ENCODE measurements at regions not wholly inside any gene's neighbourhood (a gene's known extent, or its start where the extent isn't known, plus 50 kb on each side); places are given as distances from the start of the nearest gene placed in this dataset.

DNA sequence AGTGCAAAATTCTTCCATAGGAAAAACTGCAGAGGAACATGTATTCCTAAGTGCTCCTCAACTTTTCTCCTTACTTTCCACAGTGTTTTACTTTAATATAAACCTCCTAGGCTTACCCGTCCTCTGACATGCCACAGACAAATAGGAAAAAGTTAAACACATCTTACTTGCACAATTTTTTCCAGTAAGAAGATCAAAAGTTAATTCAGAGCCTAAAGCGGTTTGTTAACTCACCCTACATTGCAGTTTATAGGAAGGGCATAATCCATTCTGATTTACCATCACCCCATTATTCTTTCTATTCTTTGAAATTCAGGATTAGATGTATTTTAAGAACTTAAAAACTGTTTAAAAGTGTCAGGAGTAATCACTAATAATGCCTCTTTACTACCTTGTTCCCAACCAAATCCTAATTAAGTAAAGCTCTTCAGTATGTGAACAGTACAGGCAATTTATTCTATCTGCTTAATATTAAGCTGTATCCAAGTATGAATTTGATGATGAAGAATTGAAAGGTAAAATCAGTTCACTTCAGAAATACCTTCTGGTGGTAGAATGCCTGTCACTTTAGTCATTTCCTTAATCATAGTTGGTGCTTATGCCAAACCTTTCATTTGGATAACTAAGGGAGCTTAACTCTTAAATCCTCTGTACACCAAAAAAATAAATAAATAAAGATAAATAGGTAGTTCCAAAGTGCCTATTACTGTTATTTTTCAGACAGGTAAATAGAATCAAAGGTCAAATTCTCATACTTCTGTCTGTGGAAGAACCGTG is 292.0 kb downstream of the ALDH8A1 start:
- no peak overlapping the region for H3K27ac ChIP-seq
- H3K4me3 ChIP-seq: no peak overlapping the region

DNA sequence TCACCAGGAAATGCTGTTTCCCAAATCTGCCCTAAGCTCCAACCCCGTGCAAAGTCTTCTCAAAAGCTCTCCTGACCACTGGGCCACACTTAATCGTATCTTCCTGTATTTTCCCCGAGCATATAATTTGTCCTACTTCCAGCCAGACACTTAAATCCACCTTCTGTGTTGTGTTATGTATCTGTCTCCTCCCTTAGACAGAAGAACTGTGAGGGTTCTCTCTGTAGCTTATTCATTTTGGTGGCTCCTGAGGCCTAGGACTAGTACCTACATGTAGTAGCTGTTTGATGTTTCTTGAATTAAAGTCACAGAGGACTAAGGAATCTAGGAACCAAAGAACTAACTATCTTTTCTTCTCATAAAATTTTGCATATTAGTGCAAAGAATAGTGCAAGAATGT is 292.6 kb downstream of the ALDH8A1 start:
- Histone ChIP-seq H3K27ac (no peak overlapping the region), H3K4me3 (no peak overlapping the region)

DNA sequence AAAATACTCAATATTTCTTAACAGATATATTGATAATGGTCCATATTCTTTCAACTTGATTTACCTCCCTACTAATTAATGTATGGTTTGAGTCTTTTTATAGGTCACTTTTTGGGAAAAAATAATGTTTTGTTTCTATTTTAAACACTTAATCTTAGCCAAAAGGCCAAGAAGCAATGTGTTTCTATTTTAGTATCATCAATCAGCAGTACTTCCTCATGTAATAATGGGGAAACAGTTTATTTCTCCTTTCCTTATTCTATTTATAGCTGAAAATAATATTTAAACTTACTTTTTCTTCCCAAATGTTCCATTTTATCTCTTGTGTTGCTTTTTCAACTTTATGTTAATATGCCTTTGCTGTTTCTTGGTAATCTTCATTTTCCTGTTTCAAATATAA is 295.1 kb downstream of the ALDH8A1 start:
- H3K27ac ChIP-seq: no peak overlapping the region
- no peak overlapping the region for H3K4me3 ChIP-seq

- Histone ChIP-seq H3K27ac (no peak overlapping the region), H3K4me3 (no peak overlapping the region)
Observed at GRCh38 chr6:134651519-134651918, 298.4 kb downstream of the ALDH8A1 start.

- H3K27ac ChIP-seq: no peak overlapping the region
- no peak overlapping the region for H3K4me3 ChIP-seq
Observed at GRCh38 chr6:134647861-134648260, 302.0 kb downstream of the ALDH8A1 start.

DNA sequence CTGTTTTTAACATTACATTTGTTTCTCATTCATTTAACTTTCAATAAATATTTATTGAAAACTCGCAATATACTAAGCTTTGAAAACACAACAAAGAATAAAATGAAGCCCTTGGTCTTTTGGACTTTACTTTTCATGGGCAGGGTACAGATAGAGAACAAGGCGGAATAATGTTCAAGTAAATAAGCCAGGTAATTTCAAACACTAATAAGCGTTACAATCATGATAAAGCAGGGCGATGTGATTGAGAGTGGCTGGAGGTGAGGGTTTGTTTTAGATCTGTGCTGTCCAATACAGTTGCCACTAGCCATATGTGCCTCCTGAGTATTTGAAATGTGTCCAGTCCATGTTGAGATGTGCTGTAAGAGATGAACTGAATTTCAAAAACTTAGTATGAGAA is 307.1 kb downstream of the ALDH8A1 start:
- H3K27ac ChIP-seq: peak overlapping the region in 3 of 21 experiments; percentile 27 to 54 (median 40)
- H3K4me3 ChIP-seq: no peak overlapping the region

- H3K27ac ChIP-seq: peak overlapping the region in 12 of 21 experiments; percentile 7 to 77 (median 54)
- no peak overlapping the region for H3K4me3 ChIP-seq
Observed at GRCh38 chr6:134642279-134642678, 307.6 kb downstream of the ALDH8A1 start.

- H3K27ac ChIP-seq: peak overlapping the region in 15 of 21 experiments; percentile 19 to 77 (median 61)
- no peak overlapping the region for H3K4me3 ChIP-seq
Observed at GRCh38 chr6:134640975-134641429, 308.9 kb downstream of the ALDH8A1 start.

DNA sequence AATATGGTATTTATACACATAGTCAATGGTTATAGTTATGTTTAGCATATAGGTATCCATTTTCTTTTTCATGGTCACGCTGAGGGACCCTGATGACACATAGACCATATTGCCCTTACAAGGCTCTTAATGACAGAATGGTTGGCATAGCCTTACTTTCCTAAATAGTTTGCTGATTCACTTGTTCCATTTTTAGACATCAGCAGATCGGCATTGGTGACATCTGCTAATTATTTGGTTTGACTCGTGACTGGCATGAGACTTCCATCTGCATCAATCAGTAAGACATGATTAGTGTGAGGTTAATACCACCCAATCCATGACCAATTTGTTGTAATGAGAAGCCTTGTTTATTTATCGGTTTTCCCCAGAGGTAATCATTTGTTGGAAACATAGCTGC is 309.7 kb downstream of the ALDH8A1 start:
- Histone ChIP-seq H3K27ac (peak overlapping the region in 6 of 21 experiments; percentile 33 to 66 (median 58)), H3K4me3 (no peak overlapping the region)

- Histone ChIP-seq H3K4me3 (no peak overlapping the region), H3K27ac (peak overlapping the region in 1 of 21 experiments; percentile 8)
Observed at GRCh38 chr6:134637847-134638437, 312.0 kb downstream of the ALDH8A1 start.

DNA sequence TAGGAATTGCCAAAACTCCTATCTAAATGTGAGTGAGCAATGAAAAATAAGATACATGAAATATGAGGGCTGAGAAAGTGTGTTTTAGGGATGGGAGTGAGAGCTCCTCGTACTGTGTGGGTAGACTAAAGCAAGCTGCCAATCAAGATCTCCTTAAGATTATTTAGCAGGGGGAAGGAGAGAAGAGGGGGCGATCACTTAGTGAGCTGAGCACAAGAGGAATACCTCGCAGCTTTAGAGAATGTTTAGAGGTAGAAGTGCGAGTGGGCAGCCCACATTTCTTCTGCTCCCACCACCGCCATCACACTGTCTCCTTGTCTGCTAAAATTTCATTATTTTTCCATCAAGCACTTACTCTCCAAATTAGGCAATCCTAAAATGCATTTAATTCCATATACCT is 312.6 kb downstream of the ALDH8A1 start:
- Histone ChIP-seq H3K4me3 (no peak overlapping the region), H3K27ac (peak overlapping the region in 1 of 21 experiments; percentile 8)

DNA sequence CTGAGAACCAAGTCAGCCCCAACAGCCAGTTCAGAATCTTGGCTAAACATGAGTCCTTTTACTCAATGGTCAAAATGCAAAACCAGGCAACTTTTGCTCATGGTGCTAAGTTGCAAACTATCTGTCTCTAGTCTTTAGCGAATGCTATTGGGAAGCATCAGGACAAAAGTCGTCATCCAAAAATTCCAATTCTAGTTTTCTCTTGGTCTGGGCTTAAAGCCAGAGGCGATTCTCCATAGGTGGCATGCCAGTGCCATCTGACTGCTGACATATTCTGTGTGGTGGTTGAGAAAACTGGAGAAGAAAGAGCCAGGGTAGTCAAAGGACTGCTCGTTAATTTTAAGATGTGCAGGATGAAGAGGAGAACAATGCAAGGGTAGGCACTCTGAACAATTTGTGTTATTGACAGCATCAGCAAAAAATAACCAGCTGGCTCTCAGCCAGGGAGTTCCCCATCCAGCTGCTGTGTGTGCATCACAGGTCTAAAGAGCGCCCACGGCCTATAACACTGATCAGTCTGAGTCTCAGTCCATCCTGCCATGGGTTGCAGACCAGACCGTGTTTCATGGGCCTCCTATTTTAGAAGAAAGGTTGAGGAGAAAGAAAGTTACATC is 313.6 kb downstream of the ALDH8A1 start:
- Histone ChIP-seq H3K4me3 (no peak overlapping the region), H3K27ac (no peak overlapping the region)

DNA sequence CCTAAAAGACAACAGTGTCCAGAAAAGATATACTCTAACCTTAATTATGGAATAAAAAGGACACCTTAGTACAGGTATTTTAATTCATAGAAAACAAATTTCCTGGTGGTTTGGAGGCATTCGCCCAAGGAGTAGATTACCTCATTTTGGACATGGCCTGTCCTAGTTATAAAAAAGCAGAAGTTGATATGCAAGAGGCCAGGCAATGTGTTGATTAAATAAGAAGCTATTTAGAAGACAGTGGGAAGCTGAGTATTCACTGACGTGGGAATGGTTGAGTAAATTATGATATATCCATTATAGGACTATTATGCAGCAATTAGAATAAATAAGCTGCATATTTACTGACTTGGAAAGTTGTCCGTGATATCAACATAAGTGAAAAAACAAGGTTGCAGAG is 314.9 kb downstream of the ALDH8A1 start:
- Histone ChIP-seq H3K27ac (no peak overlapping the region), H3K4me3 (no peak overlapping the region)

DNA sequence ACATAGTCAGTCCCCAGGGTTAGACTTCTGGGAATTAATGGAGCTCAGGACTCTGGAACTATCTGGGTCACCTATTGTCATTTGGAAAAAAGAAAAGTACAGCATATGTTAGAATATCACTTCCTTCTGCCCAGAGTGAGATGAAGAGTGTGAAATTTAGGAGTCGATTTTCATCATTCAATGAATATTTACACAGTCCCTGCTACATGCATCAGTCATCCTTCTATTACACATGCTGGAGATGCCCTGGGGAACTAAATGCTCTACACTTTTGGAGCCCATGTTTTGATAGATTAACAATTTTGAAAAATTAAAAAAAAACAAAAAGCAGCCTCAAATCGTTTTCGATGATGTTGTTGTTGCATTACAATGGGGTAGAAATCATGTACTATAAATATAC is 315.4 kb downstream of the ALDH8A1 start:
- H3K4me3 ChIP-seq: no peak overlapping the region
- H3K27ac ChIP-seq: no peak overlapping the region

GRCh38 chr6:134632982-134633940 is 315.3 kb upstream of the SGK1 start:
- Histone ChIP-seq H3K4me3 (peak overlapping the region in 1 of 7 experiments; percentile 5), H3K27ac (peak overlapping the region in 1 of 21 experiments; percentile 50)

DNA sequence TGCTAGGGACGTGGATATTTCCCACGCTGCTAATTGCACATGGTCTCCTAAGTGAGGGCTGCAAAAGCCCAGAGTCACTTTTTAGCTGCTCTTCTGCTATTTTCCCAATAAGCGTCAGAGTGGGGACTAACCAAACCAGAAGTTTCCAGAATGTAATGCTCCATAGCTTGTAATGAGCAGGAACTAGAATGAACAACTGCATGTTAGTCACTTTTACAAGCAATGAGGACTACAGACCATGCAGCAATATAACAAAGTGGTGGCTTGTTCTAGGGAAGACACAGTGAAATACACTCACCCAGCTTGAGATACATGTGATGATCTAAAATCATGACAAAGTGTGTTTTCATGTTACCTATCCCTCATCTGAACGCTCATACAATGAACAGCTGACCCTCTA is 314.1 kb upstream of the SGK1 start:
- no peak overlapping the region for H3K4me3 ChIP-seq
- H3K27ac ChIP-seq: peak overlapping the region in 1 of 21 experiments; percentile 31

DNA sequence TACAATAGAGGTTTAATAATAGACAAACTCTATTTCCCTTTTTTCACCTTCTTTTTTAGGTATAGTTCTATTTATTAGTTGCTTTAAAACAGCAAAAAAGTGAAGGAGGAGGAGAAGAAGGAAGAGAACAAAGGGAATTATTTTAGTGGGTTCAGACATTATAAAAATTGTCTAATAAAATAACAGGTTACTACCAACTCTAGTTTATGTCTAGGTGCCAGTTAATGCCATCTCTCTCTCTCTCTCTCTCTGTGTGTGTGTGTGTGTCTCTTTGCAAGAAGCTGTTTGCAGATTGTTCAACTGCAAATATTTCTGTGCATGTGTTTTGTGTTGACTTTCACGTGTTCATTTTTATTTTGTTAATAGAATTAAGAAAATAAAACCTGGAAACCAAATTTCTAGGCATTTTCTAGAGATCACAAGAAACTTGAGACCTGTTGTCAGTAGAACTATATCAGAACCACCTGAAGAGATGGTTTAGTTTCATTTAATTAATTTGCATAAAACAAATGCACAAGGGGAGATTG is 313.5 kb upstream of the SGK1 start:
- peak overlapping the region in 1 of 21 experiments; percentile 31 for H3K27ac ChIP-seq
- no peak overlapping the region for H3K4me3 ChIP-seq

DNA sequence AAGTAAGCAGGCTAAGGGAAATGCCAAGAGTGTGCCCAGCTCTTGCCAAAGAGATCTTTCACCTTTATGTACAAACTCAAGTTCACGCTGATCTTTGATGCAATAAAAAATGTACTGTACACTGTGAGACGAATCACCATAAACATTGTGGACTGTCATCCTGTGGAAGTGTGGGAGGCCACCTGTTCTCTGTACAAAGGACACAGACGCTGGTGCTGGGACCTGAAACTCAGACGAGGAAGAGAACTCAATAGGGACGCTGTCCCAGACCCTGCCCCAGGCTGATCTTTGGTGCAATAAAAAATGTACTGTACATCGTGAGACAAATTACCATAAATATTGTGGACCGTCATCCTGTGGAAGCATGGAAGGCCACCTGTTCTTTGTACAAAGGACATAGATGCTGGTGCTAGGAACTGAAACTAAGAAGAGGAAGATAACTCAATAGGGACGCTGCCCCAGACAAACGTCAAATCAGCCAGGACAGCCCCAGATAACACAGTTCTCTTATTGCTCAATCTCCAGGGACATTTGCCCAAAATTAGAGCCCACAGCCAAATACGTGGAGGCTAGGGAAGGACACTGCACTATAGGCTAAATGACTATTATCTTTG is 312.7 kb upstream of the SGK1 start:
- Histone ChIP-seq H3K4me3 (no peak overlapping the region), H3K27ac (peak overlapping the region in 1 of 21 experiments; percentile 34)

DNA sequence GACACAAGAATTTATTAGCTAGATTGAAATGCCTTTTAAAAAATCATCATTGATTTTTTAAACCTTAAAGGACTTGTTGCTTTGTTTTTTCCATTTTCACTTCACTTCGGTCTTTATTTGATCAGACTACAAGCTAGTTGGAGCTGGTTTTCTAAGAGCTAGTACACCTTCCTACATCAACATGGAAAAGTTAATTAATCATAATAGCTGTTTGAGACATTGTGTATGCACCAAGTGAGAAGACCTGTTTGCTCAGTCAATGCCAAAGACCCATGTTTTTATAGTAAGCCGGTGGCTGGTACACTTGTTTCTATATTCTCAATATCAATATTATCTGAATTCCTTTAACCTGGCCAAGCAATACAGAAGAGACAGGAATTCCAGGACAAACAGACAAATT is 310.2 kb upstream of the SGK1 start:
- Histone ChIP-seq H3K4me3 (no peak overlapping the region), H3K27ac (peak overlapping the region in 1 of 21 experiments; percentile 17)
